Left ventricle myocardium inferior (tissue), 1 donor: ENCODE measurements at regions not wholly inside any gene's neighbourhood (a gene's known extent, or its start where the extent isn't known, plus 50 kb on each side); places are given as distances from the start of the nearest gene placed in this dataset.

Experiments
- DNase-seq: peaks from one replicate; pipeline ENCODE4 v3.0.0-alpha.2; 2020
- H3K27ac ChIP-seq: fragments of 200-600 bp; replicated peaks from 2 replicates; pipeline ENCODE4 v1.8.0; 2021
- H3K27me3 ChIP-seq: fragments of 200-600 bp; 2 replicates; pipeline ENCODE4 v1.8.0; 2021; ENCODE audit warnings: low read depth
- H3K36me3 ChIP-seq: fragments of 200-600 bp; 2 replicates; pipeline ENCODE4 v1.8.0; 2021
- H3K4me1 ChIP-seq: fragments of 200-600 bp; 2 replicates; pipeline ENCODE4 v1.8.0; 2021
- H3K4me3 ChIP-seq: fragments of 200-600 bp; 2 replicates; pipeline ENCODE4 v1.8.0; 2021; ENCODE audit warnings: mild to moderate bottlenecking, moderate library complexity
- H3K9me3 ChIP-seq: fragments of 200-600 bp; replicated peaks from 2 replicates; pipeline ENCODE4 v1.8.0; 2021
- intact Hi-C: fragments of 100-400 bp; cut with micrococcal nuclease; formaldehyde crosslinking; loops from one replicate; pipeline ENCODE4 v1.11.0; 2022
- TF ChIP-seq, protein P1 (sequence below): fragments of 200-600 bp; IDR thresholded peaks from 2 replicates; pipeline ENCODE4 v1.8.0; 2021; ENCODE audit warnings: antibody characterized with exemption, mild to moderate bottlenecking, borderline replicate concordance
- donor health status: DM: no; HTN: yes; CAD: no; lungs with severe emphysema.

DNA sequence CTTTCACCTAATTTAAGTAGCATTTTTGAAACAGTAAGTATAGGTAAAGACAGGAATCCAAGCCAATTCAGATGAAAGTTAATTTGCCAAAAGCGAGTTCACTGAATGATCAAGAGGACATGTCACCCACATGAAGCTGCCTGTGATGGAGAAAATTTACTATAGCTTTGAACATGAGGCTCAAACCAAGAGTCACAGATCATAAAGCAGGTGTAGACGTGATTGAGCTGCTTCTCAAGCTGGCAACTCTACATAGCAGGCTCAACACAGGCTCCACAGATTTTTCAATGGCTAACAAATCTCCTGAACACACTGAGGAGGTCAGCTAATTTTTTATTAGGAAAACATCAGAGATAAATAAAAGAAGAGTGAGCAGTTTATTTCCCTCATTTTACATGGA, 173.7 kb downstream of the FAM114A2 start:
- Histone ChIP-seq H3K4me3 (no peak overlapping the region), H3K27me3 (no peaks in the 10 kb centered on the region), H3K36me3 (no peaks in the 10 kb centered on the region), H3K27ac (no peak overlapping the region), H3K4me1 (no peaks in the 10 kb centered on the region), H3K9me3 (no peaks in the 10 kb centered on the region)
- intact Hi-C loops: no loop called here
- no peak for DNase-seq
- TF ChIP-seq, protein P1, sequence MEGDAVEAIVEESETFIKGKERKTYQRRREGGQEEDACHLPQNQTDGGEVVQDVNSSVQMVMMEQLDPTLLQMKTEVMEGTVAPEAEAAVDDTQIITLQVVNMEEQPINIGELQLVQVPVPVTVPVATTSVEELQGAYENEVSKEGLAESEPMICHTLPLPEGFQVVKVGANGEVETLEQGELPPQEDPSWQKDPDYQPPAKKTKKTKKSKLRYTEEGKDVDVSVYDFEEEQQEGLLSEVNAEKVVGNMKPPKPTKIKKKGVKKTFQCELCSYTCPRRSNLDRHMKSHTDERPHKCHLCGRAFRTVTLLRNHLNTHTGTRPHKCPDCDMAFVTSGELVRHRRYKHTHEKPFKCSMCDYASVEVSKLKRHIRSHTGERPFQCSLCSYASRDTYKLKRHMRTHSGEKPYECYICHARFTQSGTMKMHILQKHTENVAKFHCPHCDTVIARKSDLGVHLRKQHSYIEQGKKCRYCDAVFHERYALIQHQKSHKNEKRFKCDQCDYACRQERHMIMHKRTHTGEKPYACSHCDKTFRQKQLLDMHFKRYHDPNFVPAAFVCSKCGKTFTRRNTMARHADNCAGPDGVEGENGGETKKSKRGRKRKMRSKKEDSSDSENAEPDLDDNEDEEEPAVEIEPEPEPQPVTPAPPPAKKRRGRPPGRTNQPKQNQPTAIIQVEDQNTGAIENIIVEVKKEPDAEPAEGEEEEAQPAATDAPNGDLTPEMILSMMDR: no peak

DNA sequence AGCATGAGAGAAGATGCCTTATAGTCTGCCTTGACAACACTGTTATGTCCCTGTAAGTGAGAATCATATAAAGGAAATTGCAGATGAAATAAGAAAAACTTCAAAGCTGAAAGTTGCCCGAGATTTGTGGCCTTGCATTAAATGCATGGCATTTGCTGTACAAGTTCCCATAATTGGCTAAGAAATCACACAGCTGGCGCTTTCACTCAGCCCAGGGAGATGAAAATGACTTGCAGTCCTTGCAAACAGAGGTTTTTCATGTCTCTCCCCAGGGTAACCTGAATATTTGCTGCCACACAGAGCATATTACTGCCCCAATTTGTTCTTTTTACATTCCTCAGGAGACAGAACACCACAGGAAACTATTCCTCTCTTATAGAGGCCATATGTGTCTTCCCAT, 174.8 kb downstream of the FAM114A2 start:
- DNase-seq: no peak
- Histone ChIP-seq H3K9me3 (no peaks in the 10 kb centered on the region), H3K4me1 (no peaks in the 10 kb centered on the region), H3K4me3 (no peak overlapping the region), H3K27ac (no peak overlapping the region), H3K36me3 (no peaks in the 10 kb centered on the region), H3K27me3 (no peaks in the 10 kb centered on the region)
- TF ChIP-seq, protein P1: no peak
- intact Hi-C loops: no loop called here
